Activated CD4-positive, alpha-beta T cell treated with anti-CD3 and anti-CD28 coated beads for 36 hours (primary cell): ENCODE measurements at regions not wholly inside any gene's neighbourhood (a gene's known extent, or its start where the extent isn't known, plus 50 kb on each side); places are given as distances from the start of the nearest gene placed in this dataset.

ENCODE experiments used
- ATAC-seq: fragments of 200-7000 bp; cut with Tn5 transposase; one replicate; pipeline ENCODE4 v1.10.0; 2021; ENCODE audit warnings: mild to moderate bottlenecking, moderate library complexity
- CTCF ChIA-PET: fragments of 350-600 bp; sonication (Branson Sonifier 250); formaldehyde crosslinking; loops from one replicate; lab custom pipeline; 2021; ENCODE audit warnings: antibody characterized with exemption; lab: Charles Lee
- POLR2A ChIA-PET: fragments of 350-600 bp; sonication (Branson Sonifier 250); formaldehyde crosslinking; loops from one replicate; lab custom pipeline; 2021; ENCODE audit warnings: antibody characterized with exemption, inconsistent platforms; lab: Charles Lee
- DNase-seq: peaks from one replicate; pipeline ENCODE4 v3.0.0-alpha.2; 2020
- H3K27ac Mint-ChIP-seq: one replicate; pipeline ENCODE4 v1.8.0; 2021; ENCODE audit warnings: mixed read lengths
- H3K27me3 Mint-ChIP-seq: one replicate; pipeline ENCODE4 v1.8.0; 2021; ENCODE audit warnings: mixed read lengths
- H3K36me3 Mint-ChIP-seq: one replicate; pipeline ENCODE4 v1.8.0; 2021; ENCODE audit warnings: low read depth, mixed read lengths
- H3K4me1 Mint-ChIP-seq: one replicate; pipeline ENCODE4 v1.8.0; 2021; ENCODE audit warnings: mixed read lengths
- H3K4me3 Mint-ChIP-seq: one replicate; pipeline ENCODE4 v1.8.0; 2021; ENCODE audit warnings: mild to moderate bottlenecking, moderate library complexity, mixed read lengths
- H3K9me3 Mint-ChIP-seq: one replicate; pipeline ENCODE4 v1.8.0; 2021; ENCODE audit warnings: low read depth, mixed read lengths
- intact Hi-C, 2 experiments: fragments of 100-400 bp; cut with DNase I in 1 of 2; cut with micrococcal nuclease in 1 of 2; formaldehyde crosslinking; loops; one replicate each; pipeline versions ENCODE4 v1.14.2 to v1.15.1; 2022 to 2024; cut with DNase I, micrococcal nuclease

- ChIA-PET CTCF (no interaction called here), POLR2A (no interaction called here)
- no peaks in the 10 kb centered on the region for H3K36me3 Mint-ChIP-seq
- DNase-seq = no peak
- intact Hi-C loops = no loop called here
- no peak overlapping the region for H3K27ac Mint-ChIP-seq
- no peak for ATAC-seq
- H3K9me3 Mint-ChIP-seq = no peaks in the 10 kb centered on the region
- H3K4me1 Mint-ChIP-seq = no peaks in the 10 kb centered on the region
- no peaks in the 10 kb centered on the region for H3K27me3 Mint-ChIP-seq
- no peak overlapping the region for H3K4me3 Mint-ChIP-seq
These were observed 243.2 kb downstream of the CRPPA start for GRCh38 chr7:16178092-16178491.

DNA sequence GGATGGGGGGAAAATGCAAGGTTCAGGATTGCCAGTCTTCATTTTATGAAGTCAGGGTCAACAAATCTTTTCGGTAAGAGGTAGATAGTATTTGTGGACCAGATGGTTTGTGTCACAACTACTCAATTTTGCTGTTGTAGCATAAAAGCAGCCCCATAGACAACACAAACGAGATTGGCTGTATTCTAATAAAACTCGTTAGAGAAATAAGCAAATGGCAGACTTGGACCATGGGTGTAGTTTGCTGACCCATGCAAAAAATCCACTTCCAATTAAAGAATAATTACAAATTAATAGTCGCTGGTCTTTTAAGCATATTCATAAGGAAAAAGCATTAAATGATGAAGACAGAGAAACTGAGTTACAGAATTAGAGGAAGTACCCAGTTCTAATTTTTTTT, 247.1 kb downstream of the CRPPA start:
- no peaks in the 10 kb centered on the region for H3K36me3 Mint-ChIP-seq
- no peak for DNase-seq
- no peak overlapping the region for H3K27ac Mint-ChIP-seq
- POLR2A ChIA-PET = no interaction called here
- no peaks in the 10 kb centered on the region for H3K4me1 Mint-ChIP-seq
- no peak for ATAC-seq
- H3K27me3 Mint-ChIP-seq = no peaks in the 10 kb centered on the region
- CTCF ChIA-PET = no interaction called here
- intact Hi-C loops = no loop called here
- no peaks in the 10 kb centered on the region for H3K9me3 Mint-ChIP-seq
- no peak overlapping the region for H3K4me3 Mint-ChIP-seq

- ChIA-PET POLR2A (no interaction called here), CTCF (no interaction called here)
- no peaks in the 10 kb centered on the region for H3K9me3 Mint-ChIP-seq
These were observed 249.0 kb downstream of the CRPPA start for GRCh38 chr7:16172366-16172765.

GRCh38 chr7:16171928-16172327, 249.4 kb downstream of the CRPPA start:
- intact Hi-C loops = no loop called here
- no peaks in the 10 kb centered on the region for H3K36me3 Mint-ChIP-seq
- ATAC-seq (no peak), DNase-seq (no peak)
- no peaks in the 10 kb centered on the region for H3K4me1 Mint-ChIP-seq
- no peak overlapping the region for H3K27ac Mint-ChIP-seq
- no peaks in the 10 kb centered on the region for H3K9me3 Mint-ChIP-seq
- CTCF ChIA-PET = no interaction called here
- POLR2A ChIA-PET = no interaction called here
- no peaks in the 10 kb centered on the region for H3K27me3 Mint-ChIP-seq
- H3K4me3 Mint-ChIP-seq = no peak overlapping the region

More at GRCh38 chr7:16172366-16172765, 249.0 kb downstream of the CRPPA start:
- DNase-seq (no peak), ATAC-seq (no peak)
- H3K36me3 Mint-ChIP-seq = no peaks in the 10 kb centered on the region
- intact Hi-C loops = no loop called here
- H3K4me1 Mint-ChIP-seq = no peaks in the 10 kb centered on the region
- H3K4me3 Mint-ChIP-seq = no peak overlapping the region
- no peak overlapping the region for H3K27ac Mint-ChIP-seq
- no peaks in the 10 kb centered on the region for H3K27me3 Mint-ChIP-seq

GRCh38 chr7:16170671-16171070, 250.7 kb downstream of the CRPPA start:
- Mint-ChIP-seq H3K27me3 (no peaks in the 10 kb centered on the region), H3K27ac (no peak overlapping the region), H3K9me3 (no peaks in the 10 kb centered on the region), H3K4me3 (no peak overlapping the region), H3K36me3 (no peaks in the 10 kb centered on the region), H3K4me1 (no peaks in the 10 kb centered on the region)
- intact Hi-C loops = no loop called here
- POLR2A ChIA-PET = no interaction called here
- DNase-seq = no peak
- no peak for ATAC-seq
- CTCF ChIA-PET = no interaction called here

DNA sequence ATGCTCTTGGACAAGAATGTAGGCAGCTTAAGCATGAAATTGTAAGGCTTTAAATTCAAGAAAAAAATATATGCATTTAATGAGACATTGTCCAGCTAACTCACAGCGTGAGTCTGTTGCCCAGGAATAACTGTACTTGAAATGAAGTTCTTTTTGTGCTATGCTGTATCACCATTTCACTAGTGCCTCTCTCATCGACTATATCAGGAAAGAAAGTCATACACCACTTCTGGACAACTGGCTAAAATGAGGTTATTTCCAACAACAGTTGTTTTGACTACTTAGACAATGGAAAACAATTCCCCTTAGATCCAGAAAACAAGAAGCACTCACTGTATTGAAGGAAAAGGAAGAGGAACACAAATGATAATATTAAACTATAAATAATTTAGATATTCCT, 251.8 kb downstream of the CRPPA start:
- DNase-seq (no peak), ATAC-seq (no peak)
- Mint-ChIP-seq H3K27ac (no peak overlapping the region), H3K9me3 (no peaks in the 10 kb centered on the region), H3K36me3 (no peaks in the 10 kb centered on the region), H3K4me1 (no peaks in the 10 kb centered on the region), H3K4me3 (no peak overlapping the region), H3K27me3 (no peaks in the 10 kb centered on the region)
- ChIA-PET CTCF (interaction anchor here (0.6 kb wide), 2 partner anchors 103 to 401 kb away, joined by 3 read pairs; no protein-coding TSS in a partner anchor), POLR2A (no interaction called here)
- intact Hi-C loops = no loop called here

DNA sequence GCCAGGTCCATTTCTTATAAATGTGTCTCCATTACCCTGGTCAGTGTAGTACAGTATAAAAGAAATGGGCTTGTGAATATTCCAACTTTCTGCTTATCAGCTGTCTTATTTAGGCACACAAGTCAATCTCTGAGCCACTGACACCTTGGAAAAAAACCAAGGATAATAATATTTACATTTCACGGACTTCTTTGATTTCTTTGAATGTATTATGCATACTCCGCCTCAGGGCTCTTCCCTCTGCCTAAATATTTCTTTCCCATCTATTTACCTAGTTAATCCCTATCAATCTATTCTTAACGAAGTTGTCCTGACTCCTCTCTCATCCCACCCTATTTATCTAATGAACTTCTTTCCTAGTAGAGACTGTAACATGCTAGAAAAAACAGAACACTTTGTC, 253.8 kb downstream of the CRPPA start:
- ChIA-PET POLR2A (no interaction called here), CTCF (no interaction called here)
- no peaks in the 10 kb centered on the region for H3K27me3 Mint-ChIP-seq
- no peak overlapping the region for H3K4me3 Mint-ChIP-seq
- intact Hi-C loops = no loop called here
- ATAC-seq = no peak
- H3K4me1 Mint-ChIP-seq = no peaks in the 10 kb centered on the region
- no peak for DNase-seq
- H3K27ac Mint-ChIP-seq = no peak overlapping the region
- H3K9me3 Mint-ChIP-seq = no peaks in the 10 kb centered on the region
- no peaks in the 10 kb centered on the region for H3K36me3 Mint-ChIP-seq

- no peaks in the 10 kb centered on the region for H3K27me3 Mint-ChIP-seq
- no peak overlapping the region for H3K4me3 Mint-ChIP-seq
- no peaks in the 10 kb centered on the region for H3K4me1 Mint-ChIP-seq
- ChIA-PET CTCF (no interaction called here), POLR2A (no interaction called here)
- no peaks in the 10 kb centered on the region for H3K36me3 Mint-ChIP-seq
- no peak for DNase-seq
- peaks cover 22% of the 10 kb centered on the region for H3K9me3 Mint-ChIP-seq
- ATAC-seq = no peak
- intact Hi-C loops = no loop called here
- no peak overlapping the region for H3K27ac Mint-ChIP-seq
These were observed 277.0 kb downstream of the CRPPA start for GRCh38 chr7:16144361-16144760.

GRCh38 chr7:16137944-16138343, 283.4 kb downstream of the CRPPA start:
- Mint-ChIP-seq H3K27ac (no peak overlapping the region), H3K9me3 (peaks cover under 1% of the 10 kb centered on the region), H3K27me3 (no peaks in the 10 kb centered on the region), H3K4me3 (no peak overlapping the region), H3K4me1 (no peaks in the 10 kb centered on the region), H3K36me3 (no peaks in the 10 kb centered on the region)
- ChIA-PET POLR2A (no interaction called here), CTCF (interaction anchor here (0.7 kb wide), 1 partner anchor 29 kb away, joined by 3 read pairs; no protein-coding TSS in a partner anchor)
- intact Hi-C loops = no loop called here
- ATAC-seq (no peak), DNase-seq (no peak)

GRCh38 chr7:16136896-16137295, 284.4 kb downstream of the CRPPA start:
- CTCF ChIA-PET = interaction anchor here (0.7 kb wide), 1 partner anchor 959 kb away, joined by 4 read pairs; no protein-coding TSS in a partner anchor
- no peak overlapping the region for H3K27ac Mint-ChIP-seq
- H3K36me3 Mint-ChIP-seq = no peaks in the 10 kb centered on the region
- ATAC-seq (no peak), DNase-seq (no peak)
- H3K4me3 Mint-ChIP-seq = no peak overlapping the region
- H3K4me1 Mint-ChIP-seq = no peaks in the 10 kb centered on the region
- POLR2A ChIA-PET = no interaction called here
- H3K9me3 Mint-ChIP-seq = no peaks in the 10 kb centered on the region
- intact Hi-C loops = no loop called here
- H3K27me3 Mint-ChIP-seq = no peaks in the 10 kb centered on the region

DNA sequence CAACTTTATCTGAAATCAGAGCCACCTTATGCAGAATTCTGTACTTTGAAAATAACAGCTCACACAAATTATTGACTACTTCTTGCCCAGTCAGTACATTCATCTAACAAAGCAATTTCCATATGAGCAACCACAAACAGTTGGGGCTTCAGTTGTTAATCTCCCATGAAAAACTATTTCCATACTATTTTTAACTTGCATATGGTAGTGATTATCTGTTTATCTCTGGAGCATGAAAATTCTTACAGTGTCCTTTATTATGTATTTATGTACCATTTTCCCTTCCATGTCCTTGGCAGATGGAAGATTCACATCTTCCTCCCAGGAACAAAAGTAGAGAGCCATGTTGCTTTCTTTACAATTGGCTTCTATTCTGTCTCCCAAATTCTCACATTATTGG, 285.7 kb downstream of the CRPPA start:
- DNase-seq (no peak), ATAC-seq (no peak)
- H3K9me3 Mint-ChIP-seq = no peaks in the 10 kb centered on the region
- H3K27me3 Mint-ChIP-seq = no peaks in the 10 kb centered on the region
- CTCF ChIA-PET = no interaction called here
- H3K4me1 Mint-ChIP-seq = no peaks in the 10 kb centered on the region
- no peaks in the 10 kb centered on the region for H3K36me3 Mint-ChIP-seq
- POLR2A ChIA-PET = no interaction called here
- H3K27ac Mint-ChIP-seq = no peak overlapping the region
- no peak overlapping the region for H3K4me3 Mint-ChIP-seq
- intact Hi-C loops = no loop called here

DNA sequence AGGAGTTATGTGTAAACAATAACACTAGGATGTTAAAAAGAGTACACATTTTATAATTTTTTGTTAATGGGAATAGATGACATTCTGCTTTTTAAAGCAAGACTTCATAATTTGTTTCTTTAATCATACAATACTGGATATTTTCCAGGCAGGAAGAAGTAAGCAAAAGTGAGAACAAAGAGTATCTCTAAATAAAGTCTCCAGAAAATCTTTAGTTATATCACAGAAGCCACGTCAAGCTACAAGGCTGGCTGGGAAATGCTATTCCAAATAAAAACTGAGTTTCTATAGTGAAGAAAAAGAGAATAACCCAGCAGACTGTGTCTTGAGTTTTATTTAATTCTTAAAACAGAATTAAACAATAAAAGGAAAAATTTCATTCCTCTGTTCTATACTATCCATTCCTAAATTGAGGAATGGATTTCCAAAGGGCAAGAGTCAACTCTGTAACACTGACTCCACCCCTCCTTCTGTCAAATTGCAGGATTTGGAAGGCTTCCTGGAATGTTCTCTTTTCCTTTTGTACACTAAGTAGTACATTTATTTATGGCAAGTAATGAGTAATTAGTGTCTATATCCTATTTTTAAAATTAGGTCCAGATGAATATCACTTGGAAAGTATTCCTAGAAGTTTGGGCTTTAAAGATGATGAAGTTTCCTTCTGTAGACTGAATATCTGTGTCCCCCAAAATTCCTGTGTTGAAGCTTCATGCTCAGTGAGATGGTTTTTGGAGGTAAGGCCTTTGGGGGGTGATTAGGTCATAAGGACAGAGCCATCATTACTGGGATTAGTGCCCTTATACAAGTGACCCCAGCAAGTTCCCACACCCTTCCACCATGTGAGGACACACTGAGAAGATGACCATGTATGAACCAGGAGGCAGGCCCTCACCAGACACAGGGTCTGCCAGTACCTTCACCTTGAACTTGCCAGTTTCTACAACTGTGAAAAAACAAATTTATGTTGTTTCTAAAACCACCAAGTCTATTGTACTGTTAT, 290.9 kb downstream of the CRPPA start:
- intact Hi-C loops = no loop called here
- no peaks in the 10 kb centered on the region for H3K27me3 Mint-ChIP-seq
- peaks cover 4% of the 10 kb centered on the region for H3K9me3 Mint-ChIP-seq
- ATAC-seq (no peak), DNase-seq (no peak)
- no peaks in the 10 kb centered on the region for H3K36me3 Mint-ChIP-seq
- H3K4me1 Mint-ChIP-seq = no peaks in the 10 kb centered on the region
- H3K27ac Mint-ChIP-seq = no peak overlapping the region
- ChIA-PET CTCF (no interaction called here), POLR2A (interaction anchor here (0.6 kb wide), 1 partner anchor 139 kb away, joined by 4 read pairs; no protein-coding TSS in a partner anchor)
- no peak overlapping the region for H3K4me3 Mint-ChIP-seq
